IPS-18c (cell line): ENCODE measurements at regions not wholly inside any gene's neighbourhood (a gene's known extent, or its start where the extent isn't known, plus 50 kb on each side); places are given as distances from the start of the nearest gene placed in this dataset.

Experiments
- H3K4me3 ChIP-seq: 2 replicates; pipeline ENCODE4 v1.7.0; 2013; ENCODE audit warnings: low read depth, mild to moderate bottlenecking, low read length, moderate library complexity; ENCODE audit not compliant: insufficient read depth
- H3K9me3 ChIP-seq: one replicate; pipeline ENCODE4 v1.6.1; 2013; ENCODE audit warnings: mild to moderate bottlenecking, low read length, moderate library complexity; ENCODE audit not compliant: control insufficient read depth, insufficient read depth

DNA sequence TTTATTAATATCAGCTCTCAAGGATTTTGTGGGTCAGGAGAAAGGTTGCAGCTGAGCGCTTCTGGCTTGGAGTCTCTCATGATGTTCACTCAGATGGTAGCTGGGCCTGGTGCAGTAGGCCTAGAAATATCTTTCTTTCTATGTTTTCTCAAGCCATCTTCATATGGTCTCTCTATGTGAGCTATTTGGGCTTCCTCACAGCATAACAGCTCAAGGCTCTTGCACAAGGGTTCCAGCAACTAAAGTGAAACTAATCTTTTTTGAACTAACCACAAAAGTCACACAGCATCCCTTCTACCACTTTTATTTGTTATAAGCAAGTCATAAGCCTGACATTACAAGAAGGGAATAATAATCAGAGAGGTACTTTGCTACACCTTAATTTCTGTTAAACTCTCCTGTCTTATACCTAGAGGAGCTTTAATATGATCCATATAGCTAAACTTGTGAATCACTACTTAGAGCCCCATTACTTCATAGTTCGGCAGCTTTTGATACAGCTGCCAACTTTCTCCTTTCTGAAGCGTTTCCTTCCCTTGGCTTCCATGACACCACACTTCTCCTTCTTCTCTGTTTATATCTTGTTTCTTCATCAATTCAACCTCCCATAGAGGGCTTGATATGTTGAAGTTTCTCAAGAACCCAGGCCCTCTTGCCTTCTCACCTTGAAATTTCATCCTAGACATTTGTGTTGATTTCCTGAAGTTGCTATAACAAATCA, 720.2 kb downstream of the LTN1 start:
- Histone ChIP-seq H3K4me3 (no peak overlapping the region), H3K9me3 (no peaks in the 10 kb centered on the region)

DNA sequence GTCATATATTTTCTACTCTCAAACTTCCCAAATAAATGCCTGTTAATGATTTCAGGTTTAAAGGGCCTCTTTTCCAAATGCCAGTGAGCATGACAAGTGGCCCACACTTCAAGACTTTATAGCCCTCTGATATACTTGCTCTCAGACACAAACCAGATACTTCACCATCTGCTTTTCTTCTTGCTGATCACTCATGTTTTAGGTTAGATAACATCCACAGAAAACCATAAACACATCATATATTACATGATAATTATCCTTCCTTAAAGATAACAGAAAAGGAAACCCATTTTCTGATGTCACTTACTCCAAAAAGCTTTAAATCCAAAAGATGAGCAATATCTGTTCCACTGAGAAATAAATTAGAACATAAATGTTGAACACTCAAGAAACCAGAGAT, 723.5 kb downstream of the LTN1 start:
- no peak overlapping the region for H3K4me3 ChIP-seq
- no peaks in the 10 kb centered on the region for H3K9me3 ChIP-seq

DNA sequence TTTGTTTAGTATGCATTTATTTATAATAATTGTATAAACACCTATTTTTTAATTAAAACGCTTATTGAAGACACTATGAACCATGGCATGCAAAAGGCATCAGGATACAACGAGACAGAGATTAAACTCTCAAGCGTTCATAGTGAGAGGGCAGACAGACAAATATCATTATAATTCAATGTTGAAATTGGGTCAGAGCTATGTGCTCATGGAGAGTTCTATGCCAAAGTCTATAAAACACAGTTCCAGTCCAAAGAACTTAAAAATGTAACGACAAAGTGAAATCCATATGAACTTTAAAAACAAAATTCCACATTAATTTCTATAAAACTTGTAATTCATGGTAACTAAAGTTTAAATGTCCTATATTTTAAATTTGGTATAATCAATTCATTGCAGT, 724.0 kb downstream of the LTN1 start:
- no peak overlapping the region for H3K4me3 ChIP-seq
- no peaks in the 10 kb centered on the region for H3K9me3 ChIP-seq

DNA sequence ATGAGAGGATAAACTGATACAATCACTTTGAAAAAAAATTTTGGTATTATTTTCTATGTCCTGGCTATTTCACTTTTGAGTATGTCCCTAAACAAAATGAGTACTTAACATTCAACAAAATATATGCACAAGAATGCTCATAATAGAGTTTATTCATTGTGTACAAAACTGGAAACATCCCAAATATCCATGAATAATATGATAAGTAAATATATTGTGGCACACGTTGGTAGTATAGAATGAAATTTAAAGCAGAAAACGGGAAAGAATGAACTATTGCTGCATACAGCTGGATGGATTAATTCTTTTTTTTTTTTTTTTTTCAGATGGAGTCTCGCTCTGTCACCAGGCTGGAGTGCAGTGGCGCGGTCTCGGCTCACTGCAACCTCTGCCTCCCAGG, 725.2 kb downstream of the LTN1 start:
- no peak overlapping the region for H3K4me3 ChIP-seq

DNA sequence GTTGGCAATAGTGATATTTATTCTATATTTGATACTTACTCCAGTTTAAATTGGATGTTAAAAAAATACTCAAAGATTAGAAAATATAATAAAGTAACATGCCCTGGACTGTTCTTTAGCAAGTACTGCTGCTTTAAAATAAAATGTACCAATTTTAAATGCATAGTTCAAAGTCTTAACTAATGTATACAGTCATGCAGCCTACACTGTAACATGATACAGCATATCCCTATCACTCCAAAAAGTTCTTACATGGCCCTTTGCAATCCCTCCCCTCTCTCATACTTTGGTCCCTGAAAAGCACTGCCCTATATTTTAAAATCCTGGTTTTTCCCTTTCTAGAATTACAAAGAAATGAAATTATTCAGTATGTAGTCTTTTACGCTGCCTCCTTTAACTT, 726.6 kb downstream of the LTN1 start:
- H3K9me3 ChIP-seq, result no peaks in the 10 kb centered on the region

More for the DNA sequence above, 725.2 kb downstream of the LTN1 start:
- no peaks in the 10 kb centered on the region for H3K9me3 ChIP-seq

DNA sequence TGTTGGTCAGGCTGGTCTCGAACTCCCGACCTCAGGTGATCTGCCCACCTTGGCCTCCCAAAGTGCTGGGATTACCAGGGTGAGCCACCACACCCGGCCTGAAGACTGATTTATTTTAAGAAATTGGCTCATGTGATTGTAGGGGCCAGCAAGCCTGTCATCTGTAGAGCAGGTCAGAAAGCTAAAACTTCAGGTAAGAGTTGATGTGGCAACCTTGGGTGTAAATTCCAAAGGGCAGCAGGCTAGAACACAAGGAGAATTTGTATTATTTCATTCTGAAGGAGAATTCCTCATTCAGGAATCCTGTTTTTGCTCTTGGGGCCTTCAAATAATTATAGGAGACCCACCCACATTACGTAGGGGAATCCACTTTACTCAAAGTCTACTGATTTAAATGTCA, 728.7 kb downstream of the LTN1 start:
- Histone ChIP-seq H3K9me3 (no peaks in the 10 kb centered on the region), H3K4me3 (no peak overlapping the region)

More for the DNA sequence above, 726.6 kb downstream of the LTN1 start:
- H3K4me3 ChIP-seq, result no peak overlapping the region

DNA sequence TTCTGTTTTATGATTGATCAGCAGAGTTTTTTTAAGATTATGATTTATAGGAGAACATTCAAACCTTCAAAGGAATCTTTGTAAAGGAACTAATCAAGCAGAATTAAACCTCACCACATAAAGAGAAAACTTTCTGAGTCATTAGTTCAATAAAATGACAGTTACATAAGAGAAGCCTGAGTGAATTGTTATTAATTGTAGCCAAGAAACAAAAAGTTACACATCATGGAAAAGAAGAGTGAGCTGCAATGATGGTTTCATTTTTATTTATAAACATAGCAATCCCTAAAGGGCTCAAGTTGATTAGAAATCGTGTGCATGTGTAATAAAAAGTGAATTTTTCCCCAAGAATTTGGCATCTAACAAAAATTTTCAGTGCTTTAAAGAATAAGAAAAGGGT, 731.4 kb downstream of the LTN1 start:
- H3K4me3 ChIP-seq, result no peak overlapping the region
- H3K9me3 ChIP-seq, result no peaks in the 10 kb centered on the region

DNA sequence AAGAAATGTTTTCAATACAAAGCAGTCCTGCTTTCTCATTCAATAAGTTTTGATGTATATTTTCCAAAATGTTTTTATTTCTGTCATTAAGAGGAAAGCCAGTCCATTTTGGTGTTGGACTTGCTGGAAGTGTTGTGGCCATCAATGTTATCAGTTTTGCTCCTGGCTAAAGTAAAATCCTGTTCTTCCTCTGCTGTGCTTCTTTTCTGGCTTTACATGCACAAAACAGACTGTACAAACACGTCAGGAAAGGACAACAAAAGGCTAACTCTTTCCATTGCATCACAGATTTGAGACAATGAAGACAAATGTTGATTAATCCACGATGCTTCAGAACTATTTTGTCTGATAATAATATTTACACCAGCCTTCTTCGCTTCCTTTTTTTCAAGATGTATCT, 735.4 kb downstream of the LTN1 start:
- no peaks in the 10 kb centered on the region for H3K9me3 ChIP-seq
- H3K4me3 ChIP-seq, result no peak overlapping the region

DNA sequence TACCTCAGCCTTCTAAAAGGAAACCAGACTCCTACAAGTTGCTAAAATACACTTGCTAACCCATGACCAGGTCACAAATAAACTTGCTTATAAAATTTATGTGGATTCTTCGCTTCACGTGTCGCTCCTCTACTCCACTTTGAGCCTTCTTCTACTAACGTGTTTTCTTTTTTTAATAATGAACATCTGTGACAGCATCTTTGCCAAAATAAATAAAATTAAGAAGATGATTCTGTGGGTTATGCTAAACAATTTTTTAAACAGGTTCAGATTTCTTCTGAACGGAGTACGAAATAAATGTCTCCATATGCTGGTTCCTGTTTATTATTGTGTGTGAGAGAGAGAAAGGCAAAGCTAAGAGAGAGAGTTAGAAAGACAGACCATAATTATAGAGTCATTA, 735.8 kb downstream of the LTN1 start:
- Histone ChIP-seq H3K4me3 (no peak overlapping the region), H3K9me3 (no peaks in the 10 kb centered on the region)

DNA sequence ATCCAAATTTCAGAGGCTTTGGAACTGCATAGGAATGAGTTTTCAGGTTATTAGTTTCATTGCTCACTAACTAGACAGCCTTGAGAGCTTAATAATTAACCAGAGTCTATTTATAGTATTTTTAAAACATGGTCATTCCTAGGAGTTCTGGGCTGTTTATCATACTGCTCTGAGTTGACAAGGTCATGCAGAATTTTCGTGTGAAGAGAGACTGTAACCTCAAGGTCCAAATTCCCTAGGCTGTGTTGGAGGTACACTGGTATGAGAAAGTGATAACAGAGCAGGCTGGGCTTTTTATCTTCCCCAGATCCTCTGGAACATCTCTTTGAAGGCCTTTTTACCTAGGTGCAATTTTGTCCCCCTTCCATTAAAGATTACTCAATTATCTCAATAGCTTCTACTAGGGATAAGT, 736.3 kb downstream of the LTN1 start:
- H3K4me3 ChIP-seq, result no peak overlapping the region

DNA sequence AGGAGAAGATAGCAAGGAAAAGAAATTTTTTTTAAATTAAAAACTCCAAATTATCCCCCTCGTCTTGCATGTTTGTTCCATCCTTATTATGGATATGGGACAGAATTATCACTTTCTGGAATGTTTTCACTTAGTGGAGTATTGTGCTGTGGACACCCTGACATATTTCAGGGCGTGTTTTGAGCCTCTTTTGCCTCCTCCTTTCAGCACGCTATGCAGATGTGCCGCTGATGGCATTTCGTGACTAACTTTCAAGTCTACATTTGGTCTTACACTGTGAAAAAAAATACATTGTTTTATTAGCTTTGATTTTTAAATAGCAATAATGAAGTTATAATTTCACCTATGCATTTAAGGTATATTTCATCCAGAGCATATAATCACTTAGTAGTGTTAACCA, 738.7 kb downstream of the LTN1 start:
- H3K9me3 ChIP-seq, result no peaks in the 10 kb centered on the region

More for the DNA sequence above, 736.3 kb downstream of the LTN1 start:
- H3K9me3 ChIP-seq, result no peaks in the 10 kb centered on the region

DNA sequence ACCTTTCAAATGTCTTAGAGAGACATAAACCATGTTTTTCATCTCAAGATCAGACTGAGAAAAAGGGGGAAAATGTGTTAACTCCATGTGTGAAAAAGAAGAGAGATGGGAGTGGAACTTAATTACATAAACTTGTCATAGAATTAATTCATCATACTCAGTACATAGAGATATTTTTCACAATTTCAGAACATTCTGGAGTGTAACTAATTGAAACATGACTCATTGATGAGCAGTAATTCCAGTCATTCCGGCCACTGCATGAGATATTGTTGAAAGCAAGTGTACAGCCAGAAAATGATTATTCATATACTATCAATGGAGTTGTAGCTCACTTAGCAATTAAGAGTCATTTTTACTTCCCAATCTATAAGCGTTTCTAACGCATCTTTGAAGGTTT, 739.3 kb downstream of the LTN1 start:
- Histone ChIP-seq H3K9me3 (no peaks in the 10 kb centered on the region), H3K4me3 (no peak overlapping the region)

More for the DNA sequence above, 738.7 kb downstream of the LTN1 start:
- no peak overlapping the region for H3K4me3 ChIP-seq

DNA sequence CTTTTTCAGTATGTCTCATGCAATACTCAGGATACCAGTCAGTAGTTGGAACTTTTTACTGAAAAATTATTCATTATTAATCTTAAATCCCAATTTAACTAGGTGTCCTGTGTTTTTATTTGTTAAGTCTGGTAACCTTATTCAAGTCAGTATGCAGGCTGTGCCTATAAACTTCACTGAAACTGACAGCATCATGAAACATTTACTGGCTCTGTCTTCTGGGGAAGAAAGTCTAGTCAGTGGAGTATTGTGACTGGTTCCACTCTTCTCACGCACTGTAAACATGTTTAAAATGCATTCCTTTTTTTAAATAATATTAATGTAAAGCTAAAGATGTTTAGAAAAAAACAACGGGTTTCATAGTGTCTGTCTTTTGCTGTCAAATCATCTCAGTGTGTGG, 739.7 kb downstream of the LTN1 start:
- Histone ChIP-seq H3K9me3 (no peaks in the 10 kb centered on the region), H3K4me3 (no peak overlapping the region)

DNA sequence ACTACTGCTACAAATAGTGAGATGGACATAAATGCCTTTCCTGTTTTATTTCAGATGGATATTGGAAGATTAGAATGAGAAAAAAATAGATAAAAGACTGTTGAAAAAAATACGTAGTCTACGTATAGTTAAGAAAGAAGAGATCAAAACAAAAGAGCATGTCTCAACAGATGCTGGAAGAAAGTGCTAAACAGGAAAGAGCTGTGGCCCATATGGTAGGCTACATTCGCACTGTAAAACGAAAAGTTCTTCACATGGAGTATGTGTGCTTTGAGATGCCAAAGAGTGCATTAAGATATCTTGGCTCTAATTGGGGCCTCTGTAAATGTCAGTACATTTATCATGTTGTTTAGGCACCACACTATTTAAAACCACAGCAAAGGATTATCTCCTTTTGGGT, 741.7 kb downstream of the LTN1 start:
- Histone ChIP-seq H3K4me3 (no peak overlapping the region), H3K9me3 (no peaks in the 10 kb centered on the region)

DNA sequence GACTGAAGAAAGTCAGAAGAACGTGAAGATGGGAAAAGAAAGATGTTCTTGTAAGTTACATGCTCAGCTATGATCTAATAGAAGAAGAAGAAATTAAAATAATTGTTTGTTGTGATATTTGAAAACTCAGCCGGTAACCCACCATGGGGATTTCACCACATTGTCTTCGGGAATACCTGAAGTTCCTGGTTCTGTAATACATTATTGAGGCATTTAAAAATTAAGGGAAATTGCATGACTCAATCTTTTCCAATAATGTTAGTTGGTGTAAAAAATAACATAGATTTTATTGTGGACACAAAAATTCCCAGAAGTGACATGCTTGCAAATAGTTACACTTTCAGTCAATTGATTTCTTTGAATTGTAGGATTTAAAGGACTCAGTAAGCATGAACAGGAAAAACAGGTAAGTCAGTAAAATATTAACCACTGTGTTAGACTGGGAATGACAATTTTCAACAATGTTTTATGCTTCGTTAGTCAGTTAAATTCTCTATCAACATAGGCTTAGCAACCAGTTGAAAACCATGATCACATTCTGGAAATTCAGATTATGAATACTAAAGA, 745.1 kb downstream of the LTN1 start:
- Histone ChIP-seq H3K9me3 (no peaks in the 10 kb centered on the region), H3K4me3 (no peak overlapping the region)

DNA sequence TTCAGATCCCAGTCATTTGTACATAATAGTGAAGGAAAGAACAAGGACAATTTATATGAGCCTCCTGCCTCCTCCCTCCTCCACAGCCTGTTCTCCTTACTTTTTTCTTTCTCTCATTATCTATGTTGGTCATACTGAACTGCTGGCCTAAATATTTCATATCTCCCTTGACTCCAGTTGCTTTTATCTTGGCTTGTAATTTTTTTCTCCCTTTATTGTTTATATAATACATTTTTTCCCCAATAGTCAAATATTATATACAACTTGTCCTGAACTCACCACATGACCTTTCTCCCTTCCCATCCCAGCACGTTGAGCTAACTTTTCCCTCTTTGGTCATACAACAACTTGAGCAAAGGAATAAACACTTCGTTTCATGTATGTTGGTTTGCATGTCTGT, 752.1 kb downstream of the LTN1 start:
- Histone ChIP-seq H3K9me3 (no peaks in the 10 kb centered on the region), H3K4me3 (no peak overlapping the region)

DNA sequence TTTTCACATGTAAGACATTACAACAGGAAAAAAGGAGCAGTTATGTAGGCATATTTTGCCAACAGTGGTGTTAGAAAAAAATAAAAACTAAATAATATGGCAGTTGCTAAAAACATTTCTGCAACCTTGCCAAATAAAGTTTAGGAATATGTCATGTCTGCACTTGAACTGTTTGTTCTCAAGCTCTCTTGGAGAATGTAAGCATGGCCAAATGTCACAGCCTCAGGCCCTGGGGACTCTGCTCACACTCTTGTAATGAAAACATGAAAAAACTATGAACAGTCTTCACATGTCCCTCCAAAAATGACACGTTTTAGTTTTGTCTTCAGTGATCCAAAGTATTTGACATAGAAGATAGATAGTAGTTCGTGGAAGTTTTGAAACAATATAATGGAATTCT, 753.3 kb downstream of the LTN1 start:
- no peaks in the 10 kb centered on the region for H3K9me3 ChIP-seq
- H3K4me3 ChIP-seq, result no peak overlapping the region

DNA sequence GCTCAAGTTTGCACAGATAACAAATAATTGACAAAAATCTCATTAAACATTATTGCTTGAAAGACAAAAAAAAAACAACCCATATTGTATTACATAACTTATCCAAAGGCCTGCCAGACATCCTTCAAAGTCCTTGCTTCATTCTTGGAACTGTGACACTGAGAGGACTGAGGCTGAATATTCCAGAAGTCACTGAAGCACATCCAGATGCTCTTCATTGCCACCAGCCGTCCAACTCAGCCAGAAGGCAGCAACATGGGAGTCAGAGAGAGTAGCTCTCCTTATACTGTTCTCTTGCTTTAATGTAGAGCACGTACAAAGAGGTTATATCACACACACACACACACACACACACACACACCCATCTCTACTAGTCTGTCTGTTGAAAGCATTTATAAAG, 755.0 kb downstream of the LTN1 start:
- Histone ChIP-seq H3K4me3 (no peak overlapping the region), H3K9me3 (no peaks in the 10 kb centered on the region)
